GM21423 (cell line): ENCODE measurements at regions not wholly inside any gene's neighbourhood (a gene's known extent, or its start where the extent isn't known, plus 50 kb on each side); places are given as distances from the start of the nearest gene placed in this dataset.

ENCODE experiments used
- ATAC-seq: cut with Tn5 transposase; IDR thresholded peaks from one replicate; pipeline ENCODE4 v1.9.1; 2021; ENCODE audit warnings: mild to moderate bottlenecking, moderate library complexity; ENCODE audit not compliant: unreplicated experiment

GRCh38 chr12:111201495-111202236, 167.2 kb downstream of the PHETA1 start:
- ATAC-seq: no peak

GRCh38 chr12:111201036-111201435, 167.9 kb downstream of the PHETA1 start:
- ATAC-seq: no peak

DNA sequence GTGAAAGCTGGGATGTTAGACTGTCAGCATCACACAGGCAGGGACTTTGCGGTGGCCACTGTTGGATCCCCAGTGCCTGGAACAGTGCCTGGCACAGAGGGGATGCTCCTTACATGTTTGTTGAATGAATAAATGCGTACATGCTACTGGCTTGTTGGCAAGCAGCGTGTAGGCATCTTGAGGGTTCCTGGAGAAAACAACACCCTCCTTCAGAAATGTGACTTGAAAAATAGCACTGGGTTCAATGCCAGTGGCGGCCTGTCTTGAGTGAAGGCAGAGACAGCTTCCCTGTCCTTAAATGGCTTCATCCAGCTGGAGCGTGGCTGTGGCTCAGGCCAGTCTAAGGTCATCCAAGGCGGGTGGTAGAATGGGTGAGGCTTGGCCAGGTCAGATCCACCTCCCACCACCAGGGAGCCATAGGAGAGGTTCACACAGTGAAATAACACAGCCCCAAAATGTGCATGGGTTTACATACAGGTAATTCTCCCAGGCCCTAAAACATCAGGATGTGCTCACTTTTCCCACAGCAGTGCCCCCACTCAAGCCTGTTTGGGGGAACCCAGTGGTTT, 171.4 kb downstream of the PHETA1 start:
- ATAC-seq: no peak

- no peak for ATAC-seq
These were observed 172.4 kb downstream of the PHETA1 start for GRCh38 chr12:111196532-111196931.

GRCh38 chr12:111195316-111195715, 173.6 kb downstream of the PHETA1 start:
- no peak for ATAC-seq

DNA sequence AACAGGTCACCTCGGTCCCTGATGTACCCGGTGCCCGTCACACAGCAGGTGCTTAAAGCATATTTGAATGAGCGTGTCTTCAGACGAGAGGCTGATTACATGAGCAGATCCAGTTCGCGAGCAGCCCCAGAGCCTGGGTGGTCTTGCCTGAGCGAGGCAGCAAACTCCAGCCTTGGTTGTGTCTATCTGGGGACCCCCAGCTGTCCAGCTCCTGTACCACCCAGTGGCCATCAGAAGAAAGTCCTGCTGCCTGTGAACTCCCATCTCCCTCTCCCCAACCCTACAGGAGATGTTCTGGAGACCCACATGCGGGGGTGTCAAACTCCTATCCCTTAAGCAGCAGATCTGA, 174.2 kb downstream of the PHETA1 start:
- no peak for ATAC-seq

- no peak for ATAC-seq
These were observed 174.8 kb downstream of the PHETA1 start for GRCh38 chr12:111193977-111194702.

GRCh38 chr12:111193496-111193895, 175.4 kb downstream of the PHETA1 start:
- no peak for ATAC-seq

GRCh38 chr12:111193067-111193466, 175.8 kb downstream of the PHETA1 start:
- ATAC-seq: no peak

GRCh38 chr12:111192647-111193046, 176.2 kb downstream of the PHETA1 start:
- ATAC-seq: no peak

DNA sequence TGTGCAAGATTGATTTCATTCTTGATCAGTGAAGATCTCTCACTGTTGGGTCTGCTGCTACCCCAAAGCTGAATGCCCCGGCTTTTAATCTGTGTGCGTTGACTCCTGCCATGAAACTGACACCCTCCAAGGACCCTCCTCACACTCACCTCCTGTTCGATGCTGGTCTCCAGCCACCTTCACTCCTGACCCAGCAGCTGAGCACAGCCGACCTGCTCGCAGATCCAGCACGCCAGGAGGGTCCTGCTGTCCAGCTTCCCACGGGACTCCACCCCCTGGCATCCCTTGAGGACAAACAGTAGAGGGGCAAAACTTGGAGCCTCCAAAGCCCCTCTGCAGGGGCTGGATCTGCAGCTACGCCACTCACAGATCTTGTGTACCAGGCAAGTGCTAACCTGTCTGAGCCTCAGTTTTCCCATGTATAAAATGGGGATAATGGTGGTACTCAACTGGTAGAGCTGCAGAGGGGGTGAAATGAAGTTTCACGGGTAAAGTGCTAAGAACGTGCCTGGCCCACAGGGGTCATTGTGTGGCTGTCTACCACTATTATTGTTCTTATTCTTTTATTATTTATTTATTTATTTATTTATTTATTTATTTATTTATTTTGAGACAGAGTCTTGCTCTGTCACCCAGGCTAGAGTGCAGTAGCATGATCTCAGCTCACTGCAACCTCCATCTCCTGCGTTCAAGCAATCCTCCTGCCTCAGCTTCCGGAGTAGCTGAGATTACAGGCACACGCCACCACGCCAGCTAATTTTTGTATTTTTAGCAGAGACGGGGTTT, 178.0 kb downstream of the PHETA1 start:
- no peak for ATAC-seq

DNA sequence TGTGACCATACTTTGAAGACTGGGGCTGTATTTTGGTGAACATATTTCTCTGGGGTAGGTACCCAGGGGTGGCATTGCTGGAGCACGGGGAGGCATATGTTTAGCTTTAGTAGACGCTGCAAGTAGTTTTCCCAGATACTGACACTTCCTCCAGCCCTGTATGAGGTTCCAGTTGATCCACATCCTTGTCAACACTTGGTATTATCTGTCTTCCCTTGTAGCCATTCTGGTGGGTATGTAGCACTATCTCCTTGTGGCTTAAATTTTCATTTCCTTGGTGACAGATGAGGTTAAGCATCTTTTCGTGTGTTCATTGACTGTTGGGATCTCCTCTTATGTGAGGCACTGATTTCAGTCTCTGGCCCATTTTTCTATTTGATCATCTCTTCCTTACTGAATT, 179.1 kb downstream of the PHETA1 start:
- ATAC-seq: no peak

DNA sequence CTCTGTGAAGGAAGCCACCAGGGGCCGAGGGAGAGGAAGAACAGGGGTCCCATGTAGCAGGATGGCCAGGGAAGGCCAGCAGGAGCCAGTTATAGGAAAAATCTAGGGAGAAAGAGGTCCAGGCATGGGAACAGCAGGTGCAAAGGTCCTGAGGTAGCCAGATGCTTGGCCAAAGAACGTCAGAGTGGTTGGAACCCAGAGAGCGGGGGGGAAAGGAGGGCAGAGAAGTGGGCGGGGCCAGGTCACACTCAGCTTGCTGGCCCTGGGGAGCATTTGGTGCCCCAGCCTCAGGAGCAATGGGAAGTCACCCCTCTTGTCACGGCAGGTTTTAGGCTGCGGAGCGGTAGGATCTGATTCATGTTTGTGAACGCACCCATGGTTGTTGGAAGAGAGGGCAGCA, 180.5 kb downstream of the PHETA1 start:
- no peak for ATAC-seq

DNA sequence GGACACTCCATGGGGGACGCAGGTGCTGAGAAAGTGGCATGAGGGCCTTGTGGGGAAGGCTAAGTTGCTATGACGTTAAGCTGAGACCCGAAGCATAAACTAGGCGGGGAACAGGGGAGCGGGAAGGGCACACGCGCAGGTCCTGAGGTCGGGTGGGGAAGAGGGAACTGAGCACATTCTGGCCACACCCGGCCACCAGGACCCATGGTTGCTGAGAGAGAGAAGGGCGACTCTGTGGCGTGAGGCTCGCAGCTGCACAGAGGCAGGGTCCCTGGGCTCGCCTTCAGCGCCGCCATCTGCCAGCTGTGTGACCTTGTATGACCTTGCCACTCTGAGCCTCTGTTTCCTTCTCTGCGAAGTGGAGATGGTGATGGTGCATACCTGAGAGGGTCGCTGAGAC, 182.5 kb downstream of the PHETA1 start:
- no peak for ATAC-seq

- ATAC-seq: no peak
These were observed 183.0 kb downstream of the PHETA1 start for GRCh38 chr12:111185889-111186227.

- no peak for ATAC-seq
These were observed 183.5 kb downstream of the PHETA1 start for GRCh38 chr12:111185206-111185888.

DNA sequence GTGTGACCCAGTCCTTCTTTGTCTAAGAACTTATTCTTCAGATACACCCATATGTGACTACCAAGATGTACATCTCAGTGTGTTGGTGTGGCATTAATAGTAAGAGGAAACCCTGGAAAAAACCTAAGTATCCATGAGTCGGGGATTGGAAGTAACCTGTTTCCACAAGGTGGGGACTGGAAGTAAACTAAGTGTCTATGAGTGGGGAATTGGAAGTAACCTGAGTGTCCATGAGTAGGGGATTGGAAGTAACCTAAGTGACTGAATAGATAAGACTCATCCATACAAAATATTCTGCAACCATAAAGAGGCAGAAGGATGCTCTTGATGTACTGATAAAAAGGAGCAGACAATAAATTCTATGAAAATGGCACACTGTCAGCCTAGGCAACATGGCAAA, 184.7 kb downstream of the PHETA1 start:
- no peak for ATAC-seq

DNA sequence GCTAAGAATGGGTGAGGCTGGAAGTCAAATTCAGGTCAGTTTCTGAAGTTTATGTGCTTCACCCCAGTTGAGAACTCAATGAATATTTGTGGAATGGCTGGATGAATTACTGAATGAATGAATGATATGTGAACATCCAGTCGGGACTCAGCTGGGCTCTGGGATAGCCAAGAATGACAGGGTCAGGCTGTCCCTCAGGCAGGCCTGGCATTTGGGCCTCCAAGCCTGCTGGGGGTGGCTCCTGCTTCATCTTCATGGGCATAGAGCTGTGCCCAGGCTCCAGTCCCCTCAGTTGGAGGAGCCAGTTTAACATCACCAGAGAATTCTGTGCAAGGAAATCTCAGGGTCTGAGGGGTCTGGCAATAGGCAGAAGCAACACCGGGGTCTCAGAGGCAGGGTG, 185.8 kb downstream of the PHETA1 start:
- no peak for ATAC-seq

- ATAC-seq: no peak
These were observed 186.5 kb downstream of the PHETA1 start for GRCh38 chr12:111182382-111182781.

DNA sequence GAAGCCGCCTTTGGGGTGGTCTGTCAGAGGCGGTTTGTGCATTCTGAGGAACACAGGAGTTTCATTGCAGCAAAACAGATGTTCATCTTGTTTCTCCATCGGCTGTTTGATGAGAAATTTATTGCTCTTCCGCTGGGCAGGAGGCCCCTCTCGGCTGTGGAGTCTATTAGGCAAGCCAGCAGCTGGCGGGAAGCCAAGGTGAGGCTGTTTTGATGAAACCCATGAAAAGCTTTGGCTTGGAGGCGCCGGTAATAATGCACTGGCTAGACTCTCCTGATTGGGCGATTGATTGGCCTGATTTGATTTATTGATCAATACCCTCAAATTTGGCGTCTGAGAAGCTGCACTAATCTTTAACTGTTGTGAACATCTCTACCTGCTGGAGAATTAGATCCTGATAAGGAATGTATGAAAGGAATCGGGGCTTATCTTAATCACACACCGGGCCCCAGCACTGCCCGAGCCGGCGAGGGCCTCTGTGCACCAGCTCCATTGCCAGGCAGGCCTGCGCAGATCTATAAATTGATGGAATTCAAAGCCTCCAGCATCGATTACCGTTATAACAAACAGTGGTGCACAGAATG, 187.7 kb downstream of the PHETA1 start:
- no peak for ATAC-seq
